Mucosa of stomach (tissue), 1 donor: ENCODE measurements at regions not wholly inside any gene's neighbourhood (a gene's known extent, or its start where the extent isn't known, plus 50 kb on each side); places are given as distances from the start of the nearest gene placed in this dataset.

Source experiments
- H3K27me3 ChIP-seq: one replicate; pipeline ENCODE4 v1.7.0; 2013; ENCODE audit warnings: mild to moderate bottlenecking, low read length; ENCODE audit not compliant: control insufficient read depth, insufficient read depth
- H3K36me3 ChIP-seq: one replicate; pipeline ENCODE4 v1.7.0; 2013; ENCODE audit warnings: low read length; ENCODE audit not compliant: control insufficient read depth, insufficient read depth
- H3K4me1 ChIP-seq: one replicate; pipeline ENCODE4 v1.7.0; 2013; ENCODE audit warnings: mild to moderate bottlenecking, low read length; ENCODE audit not compliant: control insufficient read depth, insufficient read depth
- H3K4me3 ChIP-seq: one replicate; pipeline ENCODE4 v1.7.0; 2013; ENCODE audit warnings: low read length
- H3K9ac ChIP-seq: one replicate; pipeline ENCODE4 v1.7.0; 2013; ENCODE audit warnings: mild to moderate bottlenecking, low read length, moderate library complexity
- H3K9me3 ChIP-seq: one replicate; pipeline ENCODE4 v1.7.0; 2013; ENCODE audit warnings: mild to moderate bottlenecking, low read length, moderate library complexity; ENCODE audit not compliant: control insufficient read depth
- donor health status: Pancreatic carcinoma.

DNA sequence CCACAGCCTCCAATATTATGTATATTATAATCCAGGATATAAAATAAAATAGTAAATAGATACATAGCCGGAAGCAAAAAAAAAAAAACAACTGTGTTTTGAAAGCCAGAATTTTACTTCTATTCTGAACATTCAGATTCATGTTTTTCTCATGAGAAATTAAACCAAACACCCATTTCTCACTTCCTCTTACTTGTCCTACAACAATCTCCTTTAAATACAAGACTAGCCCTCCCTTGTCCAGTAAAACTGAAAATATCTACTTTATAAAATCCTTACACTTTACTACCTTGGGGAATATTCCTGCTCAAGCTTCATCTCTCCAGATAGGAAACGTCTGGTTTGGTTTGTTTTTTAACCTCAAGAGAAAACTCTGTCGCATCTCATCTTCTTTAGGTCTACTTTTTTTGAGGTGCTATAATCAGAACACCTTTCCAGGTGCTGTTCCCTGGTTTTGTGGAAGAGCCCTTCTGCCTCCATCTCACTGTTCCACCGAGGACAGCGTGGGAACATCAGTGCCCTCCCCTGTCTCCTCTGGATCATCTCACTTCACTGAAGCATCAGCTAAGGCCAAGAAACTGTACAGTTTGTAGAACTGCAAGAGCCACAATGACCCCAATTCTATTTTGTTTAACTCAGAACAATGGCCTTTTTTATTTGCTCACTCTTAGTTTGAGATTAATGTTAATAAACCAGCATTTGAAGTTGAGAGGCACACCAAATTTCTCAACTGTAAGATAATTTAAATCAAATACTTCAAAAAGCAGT lies 82.0 kb upstream of the ARHGAP32 start:
- no peaks in the 10 kb centered on the region for H3K36me3 ChIP-seq
- H3K27me3 ChIP-seq: no peaks in the 10 kb centered on the region
- peaks cover 4% of the 10 kb centered on the region for H3K4me1 ChIP-seq
- H3K9ac ChIP-seq: no peak overlapping the region
- no peaks in the 10 kb centered on the region for H3K9me3 ChIP-seq
- H3K4me3 ChIP-seq: no peak overlapping the region

- H3K4me1 ChIP-seq: peaks cover 4% of the 10 kb centered on the region
- no peaks in the 10 kb centered on the region for H3K27me3 ChIP-seq
Observed at GRCh38 chr11:129273322-129273721, 81.2 kb upstream of the ARHGAP32 start.

DNA sequence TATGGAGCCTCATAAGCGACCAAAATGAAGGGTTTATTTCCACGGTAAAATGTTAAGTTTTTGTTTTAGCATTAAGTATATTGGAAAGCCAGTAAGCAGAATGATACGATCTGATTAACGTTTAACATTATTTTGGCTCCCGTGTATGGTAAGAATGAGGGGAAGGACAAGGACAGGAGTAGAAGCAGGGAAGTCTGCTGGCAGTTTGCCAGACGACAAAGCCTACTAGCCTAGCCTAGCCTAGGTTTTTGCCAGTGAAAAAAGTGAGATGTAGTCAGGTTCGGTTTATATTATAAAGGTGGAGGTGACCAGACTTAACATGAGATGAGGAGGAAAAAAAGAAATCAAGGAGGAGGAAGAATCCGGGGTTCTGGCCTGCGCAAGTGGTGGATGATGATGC lies 78.9 kb upstream of the ARHGAP32 start:
- Histone ChIP-seq H3K9me3 (no peaks in the 10 kb centered on the region), H3K9ac (no peak overlapping the region), H3K4me3 (no peak overlapping the region), H3K27me3 (no peaks in the 10 kb centered on the region), H3K36me3 (no peaks in the 10 kb centered on the region), H3K4me1 (peaks cover 4% of the 10 kb centered on the region)

More at GRCh38 chr11:129273322-129273721, 81.2 kb upstream of the ARHGAP32 start:
- H3K36me3 ChIP-seq: no peaks in the 10 kb centered on the region
- no peak overlapping the region for H3K9ac ChIP-seq
- no peaks in the 10 kb centered on the region for H3K9me3 ChIP-seq
- H3K4me3 ChIP-seq: no peak overlapping the region

- Histone ChIP-seq H3K4me3 (no peak overlapping the region), H3K27me3 (no peaks in the 10 kb centered on the region), H3K36me3 (no peaks in the 10 kb centered on the region), H3K9me3 (no peaks in the 10 kb centered on the region), H3K4me1 (peaks cover 4% of the 10 kb centered on the region), H3K9ac (no peak overlapping the region)
Observed at GRCh38 chr11:129270446-129270845, 78.3 kb upstream of the ARHGAP32 start.

GRCh38 chr11:129268371-129268770 lies 76.2 kb upstream of the ARHGAP32 start:
- H3K36me3 ChIP-seq: no peaks in the 10 kb centered on the region
- H3K4me1 ChIP-seq: no peaks in the 10 kb centered on the region
- no peaks in the 10 kb centered on the region for H3K27me3 ChIP-seq
- no peak overlapping the region for H3K4me3 ChIP-seq
- no peak overlapping the region for H3K9ac ChIP-seq
- H3K9me3 ChIP-seq: no peaks in the 10 kb centered on the region

- no peaks in the 10 kb centered on the region for H3K9me3 ChIP-seq
- no peak overlapping the region for H3K4me3 ChIP-seq
Observed at GRCh38 chr11:129267716-129268115, 75.6 kb upstream of the ARHGAP32 start.

DNA sequence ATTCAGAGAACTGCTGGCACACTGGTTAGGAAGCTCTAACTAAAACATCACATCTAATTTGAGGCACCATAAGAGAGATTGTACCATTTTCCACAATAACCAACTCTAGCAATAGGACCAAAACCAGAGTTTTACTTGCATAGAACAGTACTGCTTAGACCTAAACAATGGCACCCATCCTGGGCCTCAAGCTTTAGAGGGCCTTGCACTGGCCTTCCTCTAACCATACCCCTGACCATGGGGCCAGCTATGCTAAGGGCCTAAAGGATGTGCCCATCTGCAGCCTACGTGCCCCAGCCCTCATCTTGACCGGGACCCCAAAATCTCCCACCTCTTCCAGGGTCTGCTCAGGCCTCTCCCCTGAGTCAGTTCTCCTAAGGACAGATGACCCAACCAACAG lies 74.4 kb upstream of the ARHGAP32 start:
- Histone ChIP-seq H3K4me3 (no peak overlapping the region), H3K9me3 (no peaks in the 10 kb centered on the region), H3K27me3 (no peaks in the 10 kb centered on the region), H3K4me1 (no peaks in the 10 kb centered on the region), H3K36me3 (no peaks in the 10 kb centered on the region), H3K9ac (no peak overlapping the region)

More at GRCh38 chr11:129267716-129268115, 75.6 kb upstream of the ARHGAP32 start:
- Histone ChIP-seq H3K4me1 (no peaks in the 10 kb centered on the region), H3K9ac (no peak overlapping the region), H3K27me3 (no peaks in the 10 kb centered on the region), H3K36me3 (no peaks in the 10 kb centered on the region)

DNA sequence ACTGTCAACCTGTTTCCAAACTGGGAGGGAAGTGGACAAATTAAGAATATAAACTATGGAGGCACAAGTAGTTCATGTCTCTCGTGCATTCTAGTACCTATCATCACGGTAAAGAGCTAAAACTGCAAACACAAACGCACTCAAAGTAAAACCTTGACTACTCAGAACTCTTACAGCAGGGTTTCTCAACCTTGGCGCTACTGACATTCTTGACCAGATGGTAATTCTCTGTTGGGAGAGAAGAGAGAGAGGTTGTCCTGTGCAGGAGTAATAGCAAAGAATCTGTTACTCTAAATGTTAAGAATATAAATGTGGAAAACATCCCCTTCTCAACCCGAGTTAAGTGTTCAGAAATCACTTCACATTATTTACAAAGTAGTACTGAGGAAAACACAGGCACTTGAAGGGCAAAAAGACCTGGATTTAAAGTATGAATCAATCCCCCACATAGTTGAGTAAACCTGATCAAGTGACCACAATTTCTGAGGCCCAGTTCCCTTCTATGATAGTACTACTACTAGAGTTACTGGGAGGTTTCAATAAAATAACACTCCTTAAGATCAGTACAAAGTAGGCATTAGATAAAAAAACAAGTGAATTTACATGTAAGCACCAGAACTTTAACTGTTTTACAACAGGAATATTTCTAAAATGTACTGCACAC lies 73.1 kb upstream of the ARHGAP32 start:
- Histone ChIP-seq H3K9ac (no peak overlapping the region), H3K27me3 (no peaks in the 10 kb centered on the region), H3K4me1 (no peaks in the 10 kb centered on the region), H3K36me3 (no peaks in the 10 kb centered on the region), H3K4me3 (no peak overlapping the region), H3K9me3 (no peaks in the 10 kb centered on the region)

- Histone ChIP-seq H3K9me3 (no peaks in the 10 kb centered on the region), H3K9ac (no peak overlapping the region), H3K4me1 (peaks cover 4% of the 10 kb centered on the region), H3K36me3 (no peaks in the 10 kb centered on the region), H3K4me3 (no peak overlapping the region), H3K27me3 (no peaks in the 10 kb centered on the region)
Observed at GRCh38 chr11:129264114-129264513, 72.0 kb upstream of the ARHGAP32 start.

DNA sequence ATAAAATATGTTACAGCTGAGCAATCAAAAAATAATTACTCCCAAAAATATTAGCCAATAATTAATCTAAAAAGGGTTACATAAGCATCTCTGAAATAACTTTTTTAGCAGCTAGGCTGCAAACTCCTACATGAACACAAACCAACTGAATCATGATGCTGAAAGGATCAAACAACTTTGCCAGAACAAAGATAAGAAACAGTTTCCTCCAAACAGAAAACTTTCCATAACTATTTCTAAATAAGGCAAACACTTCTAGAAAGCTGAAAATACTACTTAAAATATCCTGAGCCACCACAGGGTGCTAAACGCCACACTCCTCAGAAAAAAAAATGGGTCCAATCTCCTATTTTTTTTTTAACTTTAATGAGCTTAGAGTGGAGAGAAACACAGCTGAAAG lies 68.6 kb upstream of the ARHGAP32 start:
- Histone ChIP-seq H3K4me3 (no peak overlapping the region), H3K9me3 (no peaks in the 10 kb centered on the region), H3K27me3 (no peaks in the 10 kb centered on the region), H3K4me1 (peaks cover 4% of the 10 kb centered on the region), H3K36me3 (no peaks in the 10 kb centered on the region), H3K9ac (no peak overlapping the region)

DNA sequence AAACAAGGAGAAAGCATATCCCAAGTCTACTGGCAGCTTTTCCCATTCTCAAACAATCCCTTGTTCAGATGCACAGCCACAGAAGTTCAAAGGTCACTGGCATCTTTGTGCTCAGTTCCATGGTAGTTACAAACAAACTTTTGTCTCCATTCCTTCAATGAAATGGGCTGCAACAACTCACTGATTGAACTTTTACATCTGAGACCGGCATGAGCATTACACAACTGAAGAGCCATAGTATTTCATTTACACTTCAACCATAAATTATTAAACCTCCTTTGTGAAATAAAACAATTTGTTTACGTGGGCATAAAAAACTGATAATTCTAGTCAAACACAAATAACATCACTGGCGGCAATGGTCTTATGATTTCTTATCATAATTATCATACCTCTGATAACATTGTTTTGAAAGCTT lies 67.8 kb upstream of the ARHGAP32 start:
- H3K4me1 ChIP-seq: peaks cover 4% of the 10 kb centered on the region
- no peaks in the 10 kb centered on the region for H3K9me3 ChIP-seq
- H3K9ac ChIP-seq: no peak overlapping the region
- no peak overlapping the region for H3K4me3 ChIP-seq
- H3K27me3 ChIP-seq: no peaks in the 10 kb centered on the region
- no peaks in the 10 kb centered on the region for H3K36me3 ChIP-seq

- H3K36me3 ChIP-seq: no peaks in the 10 kb centered on the region
- no peak overlapping the region for H3K9ac ChIP-seq
- no peaks in the 10 kb centered on the region for H3K27me3 ChIP-seq
- H3K9me3 ChIP-seq: no peaks in the 10 kb centered on the region
- H3K4me3 ChIP-seq: no peak overlapping the region
- H3K4me1 ChIP-seq: peaks cover 4% of the 10 kb centered on the region
Observed at GRCh38 chr11:129258205-129258604, 66.1 kb upstream of the ARHGAP32 start.
